MCF 10A (cell line): ENCODE measurements at regions not wholly inside any gene's neighbourhood (a gene's known extent, or its start where the extent isn't known, plus 50 kb on each side); places are given as distances from the start of the nearest gene placed in this dataset.
A peak's percentile ranks its signal among the peaks of the same experiment; 100 is the strongest.

ENCODE experiments used
- BruUV-seq: library from RNA; stranded (reverse); fragments of 400-500 nt; replicated peaks from 2 replicates; lab custom pipeline; 2021; lab: Mats Ljungman, UMichigan
- CTCF ChIA-PET: fragments of 300-600 bp; sonication (Branson Sonifier 250); formaldehyde crosslinking; extraction: SDS; loops from one replicate; lab custom pipeline; 2021; ENCODE audit warnings: antibody characterized with exemption, inconsistent platforms; lab: Yijun Ruan, JAX
- POLR2A ChIA-PET: fragments of 300-600, 350-650 bp; sonication (Branson Sonifier 250); formaldehyde crosslinking; extraction: SDS; loops from one replicate; lab custom pipeline; 2020; ENCODE audit warnings: antibody characterized with exemption, inconsistent platforms; lab: Yijun Ruan, JAX
- DNase-seq: peaks from one replicate; pipeline ENCODE4 v3.0.0-alpha.2; 2018; ENCODE audit not compliant: unreplicated experiment
- H3K27ac Mint-ChIP-seq: one replicate; pipeline ENCODE4 v1.8.0; 2022; ENCODE audit warnings: mild to moderate bottlenecking, low read depth, mixed read lengths; ENCODE audit not compliant: unreplicated experiment
- H3K27me3 Mint-ChIP-seq: one replicate; pipeline ENCODE4 v1.8.0; 2022; ENCODE audit warnings: mixed read lengths; ENCODE audit not compliant: insufficient read depth, unreplicated experiment
- H3K36me3 Mint-ChIP-seq: one replicate; pipeline ENCODE4 v1.8.0; 2022; ENCODE audit warnings: mild to moderate bottlenecking, moderate library complexity, mixed read lengths; ENCODE audit not compliant: insufficient read depth, unreplicated experiment
- H3K4me1 Mint-ChIP-seq: one replicate; pipeline ENCODE4 v1.8.0; 2022; ENCODE audit warnings: mixed read lengths; ENCODE audit not compliant: insufficient read depth, unreplicated experiment
- H3K4me3 Mint-ChIP-seq: one replicate; pipeline ENCODE4 v1.8.0; 2022; ENCODE audit warnings: mild to moderate bottlenecking, moderate library complexity, mixed read lengths; ENCODE audit not compliant: unreplicated experiment
- H3K9me3 Mint-ChIP-seq: one replicate; pipeline ENCODE4 v1.8.0; 2022; ENCODE audit warnings: mixed read lengths; ENCODE audit not compliant: unreplicated experiment
- intact Hi-C: fragments of 100-400 bp; cut with micrococcal nuclease; formaldehyde crosslinking; loops from 2 replicates; pipeline ENCODE4 v1.14.1; 2022
- TF ChIP-seq, protein P1 (sequence below): fragments of 200-600 bp; IDR thresholded peaks from one replicate; pipeline ENCODE4 v1.8.0; 2022; ENCODE audit warnings: antibody characterized with exemption, mild to moderate bottlenecking; ENCODE audit not compliant: unreplicated experiment

DNA sequence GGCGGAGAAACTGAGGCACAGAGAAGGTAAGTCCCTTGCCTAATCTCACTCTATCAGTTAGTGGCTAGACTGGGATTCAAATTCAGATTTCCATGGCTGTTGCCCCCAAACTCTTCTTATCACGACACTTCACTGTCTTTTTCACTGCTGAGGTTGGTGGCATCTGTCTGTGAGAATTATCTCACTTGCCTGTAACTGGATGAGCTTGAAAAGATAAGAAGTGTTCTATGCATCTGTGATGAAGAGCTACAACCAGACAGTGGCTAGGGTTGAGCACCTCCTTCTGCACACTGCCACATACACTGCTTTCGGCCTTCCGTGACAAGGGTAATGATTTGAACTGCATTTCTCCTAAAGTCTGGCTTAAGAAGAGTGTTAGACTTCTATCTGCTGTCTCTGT, 107.9 kb upstream of the TEX13D start:
- H3K27ac Mint-ChIP-seq = no peak overlapping the region
- intact Hi-C loops = no loop called here
- no peaks in the 10 kb centered on the region for H3K36me3 Mint-ChIP-seq
- H3K4me3 Mint-ChIP-seq = no peak overlapping the region
- peaks cover 5% of the 10 kb centered on the region for H3K4me1 Mint-ChIP-seq
- DNase-seq = no peak
- ChIA-PET CTCF (no interaction called here), POLR2A (interaction anchor here (0.9 kb wide), 1 partner anchor 161 kb away, joined by 4 read pairs; no protein-coding TSS in a partner anchor)
- no peaks in the 10 kb centered on the region for H3K27me3 Mint-ChIP-seq
- peaks cover 9% of the 10 kb centered on the region for H3K9me3 Mint-ChIP-seq
- no TSS peak for BruUV-seq
- TF ChIP-seq, protein P1, sequence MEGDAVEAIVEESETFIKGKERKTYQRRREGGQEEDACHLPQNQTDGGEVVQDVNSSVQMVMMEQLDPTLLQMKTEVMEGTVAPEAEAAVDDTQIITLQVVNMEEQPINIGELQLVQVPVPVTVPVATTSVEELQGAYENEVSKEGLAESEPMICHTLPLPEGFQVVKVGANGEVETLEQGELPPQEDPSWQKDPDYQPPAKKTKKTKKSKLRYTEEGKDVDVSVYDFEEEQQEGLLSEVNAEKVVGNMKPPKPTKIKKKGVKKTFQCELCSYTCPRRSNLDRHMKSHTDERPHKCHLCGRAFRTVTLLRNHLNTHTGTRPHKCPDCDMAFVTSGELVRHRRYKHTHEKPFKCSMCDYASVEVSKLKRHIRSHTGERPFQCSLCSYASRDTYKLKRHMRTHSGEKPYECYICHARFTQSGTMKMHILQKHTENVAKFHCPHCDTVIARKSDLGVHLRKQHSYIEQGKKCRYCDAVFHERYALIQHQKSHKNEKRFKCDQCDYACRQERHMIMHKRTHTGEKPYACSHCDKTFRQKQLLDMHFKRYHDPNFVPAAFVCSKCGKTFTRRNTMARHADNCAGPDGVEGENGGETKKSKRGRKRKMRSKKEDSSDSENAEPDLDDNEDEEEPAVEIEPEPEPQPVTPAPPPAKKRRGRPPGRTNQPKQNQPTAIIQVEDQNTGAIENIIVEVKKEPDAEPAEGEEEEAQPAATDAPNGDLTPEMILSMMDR = no peak

DNA sequence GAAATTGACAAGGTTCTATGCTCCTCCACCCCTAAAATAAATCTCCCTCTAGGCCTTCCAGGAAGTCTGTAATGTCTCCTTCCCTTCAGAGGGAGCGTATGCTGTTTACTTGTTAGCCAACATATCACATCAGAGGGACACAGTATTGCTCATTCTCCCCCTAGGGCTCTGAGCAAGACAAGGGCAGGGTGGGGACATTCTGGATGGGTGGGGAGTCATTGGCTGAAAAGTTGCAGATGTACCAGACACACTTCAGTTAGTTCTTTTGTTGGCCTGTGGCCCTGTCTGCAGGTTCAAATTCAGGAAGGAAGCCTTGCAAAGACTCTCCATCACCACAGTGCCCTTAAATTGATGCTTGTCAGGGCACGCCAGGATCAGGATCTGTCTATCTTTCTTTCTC, 106.3 kb upstream of the TEX13D start:
- TF ChIP-seq, protein P1 = no peak
- POLR2A ChIA-PET = no interaction called here
- Mint-ChIP-seq H3K27ac (no peak overlapping the region), H3K27me3 (no peaks in the 10 kb centered on the region), H3K4me1 (peaks cover 5% of the 10 kb centered on the region), H3K36me3 (no peaks in the 10 kb centered on the region), H3K9me3 (no peaks in the 10 kb centered on the region), H3K4me3 (no peak overlapping the region)
- peak; percentile 20 for DNase-seq
- intact Hi-C loops = no loop called here
- no TSS peak for BruUV-seq
- CTCF ChIA-PET = no interaction called here

DNA sequence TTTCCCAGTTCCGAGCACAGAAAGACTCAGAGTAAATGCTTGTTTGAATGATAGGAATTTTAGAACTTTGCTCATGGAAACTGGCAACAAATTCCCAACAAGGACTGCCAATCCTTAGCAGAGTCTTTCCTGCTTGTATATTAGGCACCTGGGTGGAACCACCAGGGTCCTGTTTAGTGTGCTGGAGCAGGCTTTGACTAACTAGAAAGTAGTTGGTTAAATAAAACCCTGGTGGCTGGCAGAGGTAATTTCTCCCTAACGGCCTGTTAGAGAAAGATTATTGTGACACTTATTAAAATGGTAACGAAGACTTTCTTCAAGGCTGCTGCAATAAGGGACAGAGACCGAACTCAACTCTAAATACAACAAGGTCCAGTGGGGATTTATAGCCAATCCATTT, 103.6 kb upstream of the TEX13D start:
- intact Hi-C loops = no loop called here
- CTCF ChIA-PET = no interaction called here
- no TSS peak for BruUV-seq
- Mint-ChIP-seq H3K9me3 (no peaks in the 10 kb centered on the region), H3K27me3 (no peaks in the 10 kb centered on the region), H3K27ac (no peak overlapping the region), H3K36me3 (no peaks in the 10 kb centered on the region), H3K4me3 (no peak overlapping the region), H3K4me1 (peaks cover 5% of the 10 kb centered on the region)
- TF ChIP-seq, protein P1 = no peak
- DNase-seq = no peak
- POLR2A ChIA-PET = no interaction called here

DNA sequence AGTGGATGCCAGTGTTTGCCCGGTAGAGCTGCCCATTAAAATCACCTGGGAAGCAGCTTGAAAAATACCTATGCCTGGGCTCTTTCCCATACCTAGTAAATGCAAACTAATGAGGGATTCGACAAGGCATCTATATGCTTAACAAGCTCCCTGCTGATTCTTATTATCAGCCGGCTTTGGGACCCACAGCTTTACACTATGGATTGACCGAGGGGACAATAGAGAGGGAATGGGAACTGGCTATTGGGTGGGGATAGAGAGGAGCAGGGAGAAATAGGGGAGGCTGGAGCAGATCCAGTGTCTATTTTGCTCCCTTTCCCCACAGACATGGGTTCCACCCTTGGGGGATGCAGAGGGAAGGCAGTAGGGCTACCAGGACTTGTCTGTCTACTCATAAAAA, 103.1 kb upstream of the TEX13D start:
- DNase-seq = no peak
- H3K4me1 Mint-ChIP-seq = peaks cover 5% of the 10 kb centered on the region
- no peaks in the 10 kb centered on the region for H3K36me3 Mint-ChIP-seq
- no peaks in the 10 kb centered on the region for H3K27me3 Mint-ChIP-seq
- H3K4me3 Mint-ChIP-seq = no peak overlapping the region
- ChIA-PET CTCF (no interaction called here), POLR2A (no interaction called here)
- TF ChIP-seq, protein P1 = no peak
- intact Hi-C loops = no loop called here
- BruUV-seq = no TSS peak
- no peaks in the 10 kb centered on the region for H3K9me3 Mint-ChIP-seq
- no peak overlapping the region for H3K27ac Mint-ChIP-seq
